ENCODE measurements at regions not wholly inside any gene's neighbourhood (a gene's known extent, or its start where the extent isn't known, plus 50 kb on each side); places are given as distances from the start of the nearest gene placed in this dataset.

DNA sequence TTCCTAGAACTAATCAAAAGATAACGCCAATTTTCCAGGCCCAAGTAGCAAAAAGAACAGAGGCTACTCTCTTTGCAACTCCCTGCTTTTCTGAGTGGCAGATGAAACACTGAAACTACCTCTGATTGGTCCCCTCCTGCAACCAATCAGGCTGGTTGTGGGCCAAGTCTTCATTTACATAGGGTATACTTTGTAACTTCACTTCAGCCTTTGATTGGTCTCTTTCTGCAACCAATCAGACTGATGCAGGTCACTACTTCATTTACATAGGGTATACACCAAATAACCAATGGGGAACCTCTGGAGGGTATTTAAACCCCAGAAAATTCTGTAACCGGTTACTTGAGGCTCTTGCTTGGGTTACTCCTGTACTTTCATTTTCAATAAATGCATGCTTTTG lies 289.6 kb downstream of the MED10 start:
- no peak overlapping the region for H3K4me3 ChIP-seq
- intact Hi-C loops (cut with DNase I), result no loop called here
- no peaks in the 10 kb centered on the region for H3K36me3 ChIP-seq
- no peak overlapping the region for H3K27ac ChIP-seq
- H3K4me1 ChIP-seq, result no peaks in the 10 kb centered on the region
- WGBS, 2 donors, result 80 to 85% methylated on average over 2 of the region's 2 CpGs
- no peaks in the 10 kb centered on the region for H3K9me3 ChIP-seq
- TF ChIP-seq EP300 (IDR thresholded peaks at IDR 0.05) (no peak), POLR2A (IDR thresholded peaks at IDR 0.05) (no peak), POLR2AphosphoS5 (IDR thresholded peaks at IDR 0.05) (no peak)
- TF ChIP-seq, protein P1, sequence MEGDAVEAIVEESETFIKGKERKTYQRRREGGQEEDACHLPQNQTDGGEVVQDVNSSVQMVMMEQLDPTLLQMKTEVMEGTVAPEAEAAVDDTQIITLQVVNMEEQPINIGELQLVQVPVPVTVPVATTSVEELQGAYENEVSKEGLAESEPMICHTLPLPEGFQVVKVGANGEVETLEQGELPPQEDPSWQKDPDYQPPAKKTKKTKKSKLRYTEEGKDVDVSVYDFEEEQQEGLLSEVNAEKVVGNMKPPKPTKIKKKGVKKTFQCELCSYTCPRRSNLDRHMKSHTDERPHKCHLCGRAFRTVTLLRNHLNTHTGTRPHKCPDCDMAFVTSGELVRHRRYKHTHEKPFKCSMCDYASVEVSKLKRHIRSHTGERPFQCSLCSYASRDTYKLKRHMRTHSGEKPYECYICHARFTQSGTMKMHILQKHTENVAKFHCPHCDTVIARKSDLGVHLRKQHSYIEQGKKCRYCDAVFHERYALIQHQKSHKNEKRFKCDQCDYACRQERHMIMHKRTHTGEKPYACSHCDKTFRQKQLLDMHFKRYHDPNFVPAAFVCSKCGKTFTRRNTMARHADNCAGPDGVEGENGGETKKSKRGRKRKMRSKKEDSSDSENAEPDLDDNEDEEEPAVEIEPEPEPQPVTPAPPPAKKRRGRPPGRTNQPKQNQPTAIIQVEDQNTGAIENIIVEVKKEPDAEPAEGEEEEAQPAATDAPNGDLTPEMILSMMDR (IDR thresholded peaks at IDR 0.05), result no peak
- DNase-seq, result no peak
- no peaks in the 10 kb centered on the region for H3K27me3 ChIP-seq

DNA sequence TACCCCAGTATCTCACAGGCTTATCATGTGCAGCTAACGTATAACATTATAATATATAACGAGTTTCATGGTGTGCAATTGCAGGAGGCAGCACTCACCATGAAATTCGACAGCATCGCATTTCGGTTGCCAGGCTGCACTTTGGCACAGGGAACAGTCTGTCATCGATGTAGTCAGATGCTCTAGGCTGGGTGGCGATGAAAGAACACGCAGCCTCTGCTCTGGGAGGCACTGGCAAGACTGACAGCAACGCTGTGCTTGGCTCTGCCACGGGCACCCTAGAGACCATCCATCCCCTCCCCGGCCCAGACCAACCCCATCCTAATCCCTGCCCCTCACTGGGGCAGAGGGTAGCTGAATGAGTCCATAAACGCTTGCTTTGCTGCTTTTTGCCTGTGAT lies 290.8 kb downstream of the MED10 start:
- no peak overlapping the region for H3K27ac ChIP-seq
- H3K4me3 ChIP-seq, result no peak overlapping the region
- H3K36me3 ChIP-seq, result no peaks in the 10 kb centered on the region
- H3K9me3 ChIP-seq, result no peaks in the 10 kb centered on the region
- H3K4me1 ChIP-seq, result no peaks in the 10 kb centered on the region
- H3K27me3 ChIP-seq, result no peaks in the 10 kb centered on the region
- no peak for DNase-seq
- TF ChIP-seq EP300 (IDR thresholded peaks at IDR 0.05), result no peak
- TF ChIP-seq POLR2A (IDR thresholded peaks at IDR 0.05), result no peak
- TF ChIP-seq, protein P1 (IDR thresholded peaks at IDR 0.05), result no peak
- no peak for TF ChIP-seq POLR2AphosphoS5 (IDR thresholded peaks at IDR 0.05)
- intact Hi-C loops (cut with DNase I), result no loop called here
- WGBS, 2 donors, result 89 to 91% methylated on average over 12 of the region's 12 CpGs

DNA sequence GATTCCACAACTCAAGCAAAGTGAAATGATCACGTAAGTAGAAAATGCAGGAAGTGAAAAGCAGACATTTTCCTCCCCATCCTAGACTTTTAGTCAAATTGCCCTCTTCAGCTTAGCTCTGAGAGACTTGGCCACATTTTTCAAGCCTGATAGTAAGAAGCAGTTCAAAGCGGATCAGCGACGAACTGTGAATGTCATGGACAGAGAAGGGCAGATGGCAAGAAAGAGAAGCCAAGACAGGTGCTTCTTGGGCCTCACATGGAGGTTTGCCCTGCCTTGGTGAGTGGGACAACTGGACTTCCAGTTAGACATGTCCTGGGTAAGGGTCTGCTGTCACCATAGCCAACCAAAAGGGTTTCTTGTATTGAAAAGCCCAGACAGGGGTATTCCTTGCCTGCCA lies 291.5 kb downstream of the MED10 start:
- DNase-seq, result no peak
- WGBS, 2 donors, result 93 to 95% methylated on average over 4 of the region's 4 CpGs
- no peak for TF ChIP-seq POLR2A (IDR thresholded peaks at IDR 0.05)
- no peak for TF ChIP-seq POLR2AphosphoS5 (IDR thresholded peaks at IDR 0.05)
- TF ChIP-seq, protein P1 (IDR thresholded peaks at IDR 0.05), result no peak
- no peak for TF ChIP-seq EP300 (IDR thresholded peaks at IDR 0.05)
- H3K4me1 ChIP-seq, result no peaks in the 10 kb centered on the region
- no peak overlapping the region for H3K27ac ChIP-seq
- H3K9me3 ChIP-seq, result no peaks in the 10 kb centered on the region
- intact Hi-C loops (cut with DNase I), result no loop called here
- no peaks in the 10 kb centered on the region for H3K27me3 ChIP-seq
- H3K36me3 ChIP-seq, result no peaks in the 10 kb centered on the region
- H3K4me3 ChIP-seq, result no peak overlapping the region

DNA sequence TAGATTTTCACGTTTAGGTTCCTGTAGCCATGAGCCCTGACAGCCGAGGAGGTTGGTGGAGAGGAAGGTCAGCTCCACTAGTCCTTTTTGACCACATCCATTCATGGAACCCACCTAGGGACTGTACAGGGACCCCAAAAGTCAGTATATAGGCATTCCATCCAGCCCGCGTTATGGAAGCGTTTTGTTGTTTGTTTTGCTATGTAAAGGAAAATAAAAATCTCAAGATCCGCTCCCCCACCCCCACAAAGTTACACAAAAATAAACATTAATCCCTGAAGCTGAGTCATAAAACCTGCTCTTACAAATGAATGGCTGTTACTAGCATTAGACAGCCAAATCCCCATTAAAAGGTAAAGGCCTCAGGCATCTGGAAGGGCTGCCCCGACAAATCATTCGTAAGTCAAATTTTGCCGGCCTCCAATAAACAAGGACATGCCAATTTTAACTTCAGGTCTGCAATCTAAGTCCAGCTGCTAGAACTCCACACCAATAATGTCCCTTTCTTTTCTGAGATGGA lies 292.9 kb downstream of the MED10 start:
- Histone ChIP-seq H3K36me3 (no peaks in the 10 kb centered on the region), H3K27me3 (no peaks in the 10 kb centered on the region), H3K4me1 (no peaks in the 10 kb centered on the region), H3K4me3 (no peak overlapping the region), H3K9me3 (no peaks in the 10 kb centered on the region), H3K27ac (no peak overlapping the region)
- intact Hi-C loops (cut with DNase I), result no loop called here
- TF ChIP-seq, protein P1 (IDR thresholded peaks at IDR 0.05), result no peak
- TF ChIP-seq POLR2A (IDR thresholded peaks at IDR 0.05), result no peak
- no peak for TF ChIP-seq POLR2AphosphoS5 (IDR thresholded peaks at IDR 0.05)
- TF ChIP-seq EP300 (IDR thresholded peaks at IDR 0.05), result no peak
- 51 to 56% methylated on average over 9 of the region's 9 CpGs for WGBS, 2 donors
- no peak for DNase-seq

DNA sequence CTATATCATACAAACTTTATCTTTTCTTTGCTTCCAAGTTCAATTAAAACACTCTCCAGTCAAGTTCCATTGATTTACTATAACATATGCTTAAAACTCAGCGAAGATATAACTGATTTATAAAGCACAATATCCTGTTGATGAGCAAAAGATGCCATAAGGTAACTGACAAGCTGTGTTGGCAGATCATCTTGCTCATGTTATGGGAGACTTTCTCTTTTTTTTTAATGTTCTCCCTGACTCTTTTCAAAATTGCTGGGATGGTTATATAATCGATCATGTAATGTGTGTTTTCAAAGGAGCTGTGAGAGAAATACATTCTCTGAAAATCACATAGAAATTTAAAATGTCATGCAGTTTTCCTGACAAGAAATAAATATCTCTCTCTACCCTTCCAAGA lies 293.5 kb downstream of the MED10 start:
- intact Hi-C loops (cut with DNase I), result no loop called here
- Histone ChIP-seq H3K27ac (no peak overlapping the region), H3K9me3 (no peaks in the 10 kb centered on the region), H3K4me1 (no peaks in the 10 kb centered on the region), H3K27me3 (no peaks in the 10 kb centered on the region), H3K36me3 (no peaks in the 10 kb centered on the region), H3K4me3 (no peak overlapping the region)
- WGBS, 2 donors, result 85 to 88% methylated on average over 2 of the region's 2 CpGs
- TF ChIP-seq, protein P1 (IDR thresholded peaks at IDR 0.05), result no peak
- TF ChIP-seq POLR2A (IDR thresholded peaks at IDR 0.05) (no peak), EP300 (IDR thresholded peaks at IDR 0.05) (no peak), POLR2AphosphoS5 (IDR thresholded peaks at IDR 0.05) (no peak)
- no peak for DNase-seq

All from sigmoid colon (tissue), 6 donors.